Activated B cell treated with CpG ODN at 0.5 μM for 24 hours (primary cell): ENCODE measurements at regions not wholly inside any gene's neighbourhood (a gene's known extent, or its start where the extent isn't known, plus 50 kb on each side); places are given as distances from the start of the nearest gene placed in this dataset.

ENCODE experiments used
- ATAC-seq: fragments of 200-7000 bp; cut with Tn5 transposase; one replicate; pipeline ENCODE4 v1.10.0; 2021; ENCODE audit warnings: low read depth, mild to moderate bottlenecking, moderate library complexity
- CTCF ChIA-PET: fragments of 350-600 bp; sonication (Branson Sonifier 250); formaldehyde crosslinking; loops from one replicate; lab custom pipeline; 2021; ENCODE audit warnings: antibody characterized with exemption; lab: Charles Lee
- POLR2A ChIA-PET: fragments of 350-600 bp; sonication (Branson Sonifier 250); formaldehyde crosslinking; loops from one replicate; lab custom pipeline; 2021; ENCODE audit warnings: antibody characterized with exemption; lab: Charles Lee
- DNase-seq: peaks from one replicate; pipeline ENCODE4 v3.0.0; 2022
- H3K27ac Mint-ChIP-seq: one replicate; pipeline ENCODE4 v1.8.0; 2020; ENCODE audit warnings: mixed read lengths
- H3K27me3 Mint-ChIP-seq: one replicate; pipeline ENCODE4 v1.8.0; 2021; ENCODE audit warnings: mixed read lengths
- H3K36me3 Mint-ChIP-seq: one replicate; pipeline ENCODE4 v1.8.0; 2021; ENCODE audit warnings: low read depth, mixed read lengths
- H3K4me1 Mint-ChIP-seq: one replicate; pipeline ENCODE4 v1.8.0; 2021; ENCODE audit warnings: mixed read lengths
- H3K4me3 Mint-ChIP-seq: one replicate; pipeline ENCODE4 v1.8.0; 2020; ENCODE audit warnings: mild to moderate bottlenecking, mixed read lengths
- H3K9me3 Mint-ChIP-seq: one replicate; pipeline ENCODE4 v1.8.0; 2020; ENCODE audit warnings: mixed read lengths
- CTCF ChIP-seq: fragments of 200-600 bp; IDR thresholded peaks from one replicate; pipeline ENCODE4 v1.8.0; 2022; ENCODE audit warnings: antibody characterized with exemption, mild to moderate bottlenecking
- intact Hi-C: fragments of 100-400 bp; cut with micrococcal nuclease; formaldehyde crosslinking; loops from one replicate; pipeline ENCODE4 v1.15.1; 2024

- Mint-ChIP-seq H3K27ac (no peak overlapping the region), H3K4me3 (no peak overlapping the region), H3K27me3 (peaks cover 2% of the 10 kb centered on the region), H3K9me3 (no peaks in the 10 kb centered on the region), H3K4me1 (peaks cover 19% of the 10 kb centered on the region), H3K36me3 (no peaks in the 10 kb centered on the region)
- no peak for TF ChIP-seq CTCF
- DNase-seq: no peak
- CTCF ChIA-PET: no interaction called here
- no peak for ATAC-seq
- intact Hi-C loops: no loop called here
- POLR2A ChIA-PET: no interaction called here
These were observed 212.6 kb downstream of the SPATA31D1 start for GRCh38 chr9:82201196-82201595.

DNA sequence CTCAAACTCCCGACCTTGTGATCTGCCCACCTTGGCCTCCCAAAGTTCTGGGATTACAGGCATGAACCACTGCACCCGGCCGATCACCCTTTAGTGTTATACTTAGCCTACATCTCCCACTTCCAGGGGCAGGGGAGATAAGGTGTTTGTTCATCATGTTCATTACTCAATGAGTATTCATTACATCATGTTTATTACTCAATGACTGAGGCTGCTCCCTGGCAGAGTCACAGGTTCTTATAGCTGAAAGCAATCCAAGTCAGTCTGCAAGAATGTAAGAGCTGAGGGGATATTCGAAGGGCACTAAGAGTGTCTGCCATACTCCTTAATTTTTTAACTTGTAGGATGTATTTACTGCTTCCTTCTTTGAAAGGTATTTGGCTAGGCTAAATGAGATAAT, 214.2 kb downstream of the SPATA31D1 start:
- peaks cover 11% of the 10 kb centered on the region for H3K4me1 Mint-ChIP-seq
- POLR2A ChIA-PET: no interaction called here

GRCh38 chr9:82206490-82206889, 217.9 kb downstream of the SPATA31D1 start:
- peaks cover 2% of the 10 kb centered on the region for H3K27me3 Mint-ChIP-seq
- DNase-seq (no peak), ATAC-seq (no peak)
- peaks cover 27% of the 10 kb centered on the region for H3K4me1 Mint-ChIP-seq
- ChIA-PET POLR2A (no interaction called here), CTCF (no interaction called here)
- TF ChIP-seq CTCF: no peak
- intact Hi-C loops: no loop called here
- H3K36me3 Mint-ChIP-seq: peaks cover 7% of the 10 kb centered on the region
- no peak overlapping the region for H3K27ac Mint-ChIP-seq
- H3K9me3 Mint-ChIP-seq: peaks cover 10% of the 10 kb centered on the region
- H3K4me3 Mint-ChIP-seq: no peak overlapping the region

More for the DNA sequence above, 214.2 kb downstream of the SPATA31D1 start:
- Mint-ChIP-seq H3K4me3 (no peak overlapping the region), H3K36me3 (no peaks in the 10 kb centered on the region), H3K27ac (no peak overlapping the region), H3K27me3 (peaks cover 2% of the 10 kb centered on the region), H3K9me3 (no peaks in the 10 kb centered on the region)
- no peak for TF ChIP-seq CTCF
- ATAC-seq (no peak), DNase-seq (no peak)
- intact Hi-C loops: no loop called here
- CTCF ChIA-PET: no interaction called here

GRCh38 chr9:82206946-82207345, 218.4 kb downstream of the SPATA31D1 start:
- ChIA-PET CTCF (no interaction called here), POLR2A (no interaction called here)

DNA sequence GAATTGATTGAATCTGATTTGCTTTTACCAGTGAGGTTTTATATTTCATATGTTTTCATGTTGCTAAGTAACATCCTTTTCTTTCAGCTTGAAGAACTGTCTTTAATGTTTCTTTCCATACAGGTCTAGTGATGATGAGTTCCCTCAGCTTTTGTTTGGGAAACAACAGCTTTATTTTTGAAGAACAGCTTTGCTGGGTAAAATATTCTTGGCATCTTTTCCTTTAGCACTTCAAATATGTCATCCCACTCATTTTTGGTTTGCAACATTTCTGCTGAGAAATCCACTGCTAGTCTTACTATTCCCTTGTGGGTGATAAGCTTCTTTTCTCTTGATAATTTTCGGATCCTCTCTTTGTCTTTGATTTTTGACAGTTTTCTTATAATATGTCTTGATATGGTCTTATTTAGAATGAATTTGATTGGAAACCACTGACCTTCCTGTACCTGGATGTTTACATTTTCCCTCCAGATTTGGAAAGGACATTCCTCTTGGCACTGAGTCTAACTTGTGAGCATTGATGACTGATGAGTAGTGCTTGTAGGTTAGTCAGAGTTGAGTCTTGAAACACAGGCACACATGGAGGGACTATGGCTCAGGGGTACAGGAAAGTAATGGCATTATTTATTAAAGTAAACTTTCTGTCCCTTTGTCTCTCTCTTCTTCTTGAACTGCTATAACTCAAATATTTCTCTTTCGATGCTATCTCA, 220.3 kb downstream of the SPATA31D1 start:
- ChIA-PET CTCF (no interaction called here), POLR2A (no interaction called here)
- no peak for DNase-seq
- TF ChIP-seq CTCF: no peak
- peaks cover 2% of the 10 kb centered on the region for H3K27me3 Mint-ChIP-seq
- H3K27ac Mint-ChIP-seq: no peak overlapping the region
- H3K9me3 Mint-ChIP-seq: peaks cover 10% of the 10 kb centered on the region
- intact Hi-C loops: no loop called here
- H3K4me1 Mint-ChIP-seq: peaks cover 27% of the 10 kb centered on the region
- peaks cover 7% of the 10 kb centered on the region for H3K36me3 Mint-ChIP-seq
- H3K4me3 Mint-ChIP-seq: no peak overlapping the region
- ATAC-seq: no peak

More at GRCh38 chr9:82206946-82207345, 218.4 kb downstream of the SPATA31D1 start:
- Mint-ChIP-seq H3K27ac (no peak overlapping the region), H3K4me1 (peaks cover 27% of the 10 kb centered on the region), H3K36me3 (peaks cover 7% of the 10 kb centered on the region), H3K9me3 (peaks cover 10% of the 10 kb centered on the region), H3K4me3 (no peak overlapping the region), H3K27me3 (peaks cover 2% of the 10 kb centered on the region)
- DNase-seq: no peak
- intact Hi-C loops: no loop called here
- TF ChIP-seq CTCF: no peak
- ATAC-seq: no peak
